Upper lobe of left lung (tissue), 6 donors: ENCODE measurements at regions not wholly inside any gene's neighbourhood (a gene's known extent, or its start where the extent isn't known, plus 50 kb on each side); places are given as distances from the start of the nearest gene placed in this dataset.

Experiments used
- ATAC-seq, 2 donors: fragments of 200-7000 bp; cut with Tn5 transposase; one replicate each; pipeline ENCODE4 v1.9.1; 2022; ENCODE audit warnings: mild to moderate bottlenecking in 2 of 2, moderate library complexity in 2 of 2; ENCODE audit not compliant: low FRiP score in 2 of 2
- DNase-seq, 2 donors: peaks; one replicate each; pipeline ENCODE4 v3.0.0-alpha.2; 2019 to 2020
- H3K27ac ChIP-seq, 4 donors: fragments of 200-600 bp; sonication (generic); one replicate each; pipeline ENCODE4 v1.5.1; 2016 to 2019
- H3K27me3 ChIP-seq, 4 donors: fragments of 200-600 bp; sonication (generic); one replicate each; pipeline ENCODE4 v1.5.1; 2017 to 2019
- H3K36me3 ChIP-seq, 4 donors: fragments of 200-600 bp; sonication (generic); one replicate each; pipeline ENCODE4 v1.5.1; 2016 to 2019
- H3K4me1 ChIP-seq, 4 donors: fragments of 200-600 bp; sonication (generic); one replicate each; pipeline ENCODE4 v1.5.1; 2018 to 2019
- H3K4me3 ChIP-seq, 4 donors: fragments of 200-600 bp; sonication (generic); one replicate each; pipeline ENCODE4 v1.5.1; 2017 to 2019; ENCODE audit warnings: mild to moderate bottlenecking in 2 of 4, moderate library complexity in 1 of 4
- H3K9me3 ChIP-seq, 4 donors: fragments of 200-600 bp; sonication (generic); one replicate each; pipeline ENCODE4 v1.5.1; 2018 to 2019
- CTCF ChIP-seq, 6 experiments: fragments of 450-650 bp in 4 of 6; fragments of 200-600 bp in 2 of 6; sonication (generic) in 2 of 6; IDR thresholded peaks; one replicate each; pipeline ENCODE4 v1.5.1; 2016 to 2019; ENCODE audit warnings: antibody characterized with exemption in 6 of 6
- EP300 ChIP-seq, 4 donors: sonication (generic); formaldehyde crosslinking; IDR thresholded peaks; one replicate each; pipeline ENCODE4 v1.5.1; 2017; ENCODE audit warnings: antibody characterized with exemption in 4 of 4, control low read depth in 2 of 4
- POLR2A ChIP-seq, 4 donors: fragments of 450-650 bp; IDR thresholded peaks; one replicate each; pipeline ENCODE4 v1.5.1; 2016 to 2017; ENCODE audit warnings: antibody characterized with exemption in 4 of 4, mild to moderate bottlenecking in 2 of 4
- POLR2AphosphoS5 ChIP-seq, 2 donors: sonication (generic); formaldehyde crosslinking; IDR thresholded peaks; one replicate each; pipeline ENCODE4 v1.5.1; 2017; ENCODE audit warnings: antibody characterized with exemption in 2 of 2
- WGBS, 2 donors: methylation state at CpG; one replicate each; pipeline ENCODE4 v1.1.5; 2017 to 2018; 5-methylcytosine and 5-hydroxymethylcytosine counted together
- donor health status: DM: no; HTN: no; CAD: no; lungs with moderate emphysema.
- donor health status: DM: no; HTN: yes; CAD: no; lungs with severe emphysema.

DNA sequence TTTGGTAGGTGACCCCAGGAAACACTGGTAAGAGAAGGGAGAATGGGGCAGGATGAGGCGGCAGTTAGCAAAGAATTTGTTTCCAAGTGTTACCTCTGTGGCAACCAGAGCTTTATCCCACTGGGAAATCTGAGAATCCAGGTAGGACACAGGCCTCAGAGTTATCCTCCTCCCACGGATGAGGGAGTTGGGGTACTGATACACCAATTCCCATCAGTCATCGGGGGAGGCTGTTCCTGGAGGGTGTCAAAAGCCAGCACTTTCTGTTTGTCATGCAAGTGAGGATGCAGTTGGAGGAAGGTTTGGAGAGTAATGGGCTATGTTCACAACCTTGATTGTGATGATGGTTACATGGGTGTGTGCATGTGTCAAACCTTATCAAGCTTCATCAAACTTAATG lies 221.2 kb upstream of the SFSWAP start:
- Histone ChIP-seq H3K4me1 (peaks cover 0 to 11% (median 6%) of the 10 kb centered on the region in 4 donors), H3K27ac (no peak overlapping the region), H3K9me3 (no peaks in the 10 kb centered on the region), H3K36me3 (no peaks in the 10 kb centered on the region), H3K4me3 (no peak overlapping the region), H3K27me3 (no peaks in the 10 kb centered on the region)
- ATAC-seq: no peak
- no peak for DNase-seq
- WGBS, 2 donors: 83 to 89% methylated on average over 3 of the region's 3 CpGs
- TF ChIP-seq EP300 (IDR thresholded peaks at IDR 0.05) (no peak), POLR2AphosphoS5 (IDR thresholded peaks at IDR 0.05) (no peak), CTCF (IDR thresholded peaks at IDR 0.05) (no peak), POLR2A (IDR thresholded peaks at IDR 0.05) (no peak)

GRCh38 chr12:131491155-131491554 lies 219.7 kb upstream of the SFSWAP start:
- TF ChIP-seq EP300 (IDR thresholded peaks at IDR 0.05) (no peak), POLR2A (IDR thresholded peaks at IDR 0.05) (no peak), CTCF (IDR thresholded peaks at IDR 0.05) (no peak), POLR2AphosphoS5 (IDR thresholded peaks at IDR 0.05) (no peak)
- no peak overlapping the region for H3K27ac ChIP-seq
- H3K27me3 ChIP-seq: no peaks in the 10 kb centered on the region
- no peaks in the 10 kb centered on the region for H3K36me3 ChIP-seq
- WGBS, 2 donors: 93% methylated on average over 1 of the region's 1 CpG; no CpG with 5 or more reads in 1 of the 2 donors
- no peaks in the 10 kb centered on the region for H3K9me3 ChIP-seq
- peaks cover 0 to 11% (median 6%) of the 10 kb centered on the region in 4 donors for H3K4me1 ChIP-seq
- H3K4me3 ChIP-seq: no peak overlapping the region
- DNase-seq (no peak), ATAC-seq (no peak)

GRCh38 chr12:131491916-131492490 lies 218.9 kb upstream of the SFSWAP start:
- Histone ChIP-seq H3K36me3 (no peaks in the 10 kb centered on the region), H3K4me3 (no peak overlapping the region), H3K4me1 (peaks cover 0 to 11% (median 6%) of the 10 kb centered on the region in 4 donors), H3K27ac (no peak overlapping the region), H3K27me3 (no peaks in the 10 kb centered on the region), H3K9me3 (no peaks in the 10 kb centered on the region)
- whole genome bisulfite sequencing, 2 donors: 71 to 85% methylated on average over 3 of the region's 3 CpGs
- ATAC-seq (no peak), DNase-seq (no peak)
- TF ChIP-seq EP300 (IDR thresholded peaks at IDR 0.05): no peak
- no peak for TF ChIP-seq CTCF (IDR thresholded peaks at IDR 0.05)
- TF ChIP-seq POLR2A (IDR thresholded peaks at IDR 0.05): no peak
- TF ChIP-seq POLR2AphosphoS5 (IDR thresholded peaks at IDR 0.05): no peak

- WGBS, 2 donors: 68 to 88% methylated on average over 5 to 10 of the region's 34 CpGs
- no peaks in the 10 kb centered on the region for H3K27me3 ChIP-seq
These were observed 217.6 kb upstream of the SFSWAP start for GRCh38 chr12:131493068-131493826.

GRCh38 chr12:131494216-131494615 lies 216.7 kb upstream of the SFSWAP start:
- DNase-seq (peak in 1 of 2 donors; percentile 73), ATAC-seq (peak in 1 of 2 donors; percentile 5)
- WGBS, 2 donors: 89 to 92% methylated on average over 19 to 23 of the region's 24 CpGs
- TF ChIP-seq POLR2A (IDR thresholded peaks at IDR 0.05) (no peak), EP300 (IDR thresholded peaks at IDR 0.05) (no peak), POLR2AphosphoS5 (IDR thresholded peaks at IDR 0.05) (no peak)
- no peaks in the 10 kb centered on the region for H3K36me3 ChIP-seq
- no peaks in the 10 kb centered on the region for H3K27me3 ChIP-seq
- H3K4me1 ChIP-seq: no peaks in the 10 kb centered on the region
- H3K27ac ChIP-seq: no peak overlapping the region
- H3K9me3 ChIP-seq: no peaks in the 10 kb centered on the region
- no peak overlapping the region for H3K4me3 ChIP-seq

More at GRCh38 chr12:131493068-131493826, 217.6 kb upstream of the SFSWAP start:
- DNase-seq: peak in 1 of 2 donors; percentile 47
- TF ChIP-seq EP300 (IDR thresholded peaks at IDR 0.05): no peak
- TF ChIP-seq POLR2AphosphoS5 (IDR thresholded peaks at IDR 0.05): no peak
- no peak overlapping the region for H3K27ac ChIP-seq
- H3K9me3 ChIP-seq: no peaks in the 10 kb centered on the region
- H3K4me3 ChIP-seq: no peak overlapping the region
- no peaks in the 10 kb centered on the region for H3K36me3 ChIP-seq
- ATAC-seq: no peak
- H3K4me1 ChIP-seq: peaks cover 0 to under 1% (median 0%) of the 10 kb centered on the region in 4 donors
